GM18867 (cell line): ENCODE measurements at regions not wholly inside any gene's neighbourhood (a gene's known extent, or its start where the extent isn't known, plus 50 kb on each side); places are given as distances from the start of the nearest gene placed in this dataset.
"Not testable (repeated sequence)": the region's sequence is repeated elsewhere in the genome, so short reads cannot be mapped to it uniquely, and the experiment has no call there.

Experiments used
- ATAC-seq: cut with Tn5 transposase; IDR thresholded peaks from one replicate; pipeline ENCODE4 v1.9.1; 2021; ENCODE audit warnings: mild to moderate bottlenecking, moderate library complexity; ENCODE audit not compliant: unreplicated experiment

- ATAC-seq, result not testable (repeated sequence)
Measured at GRCh38 chr10:15921423-15921945, 61.2 kb upstream of the MINDY3 start.

- no peak for ATAC-seq
Measured at GRCh38 chr10:15931376-15931775, 71.1 kb upstream of the MINDY3 start.

- ATAC-seq, result not testable (repeated sequence)
Measured at GRCh38 chr10:15939543-15939942, 79.2 kb upstream of the MINDY3 start.

GRCh38 chr10:15943426-15943825 is 83.1 kb upstream of the MINDY3 start:
- no peak for ATAC-seq

DNA sequence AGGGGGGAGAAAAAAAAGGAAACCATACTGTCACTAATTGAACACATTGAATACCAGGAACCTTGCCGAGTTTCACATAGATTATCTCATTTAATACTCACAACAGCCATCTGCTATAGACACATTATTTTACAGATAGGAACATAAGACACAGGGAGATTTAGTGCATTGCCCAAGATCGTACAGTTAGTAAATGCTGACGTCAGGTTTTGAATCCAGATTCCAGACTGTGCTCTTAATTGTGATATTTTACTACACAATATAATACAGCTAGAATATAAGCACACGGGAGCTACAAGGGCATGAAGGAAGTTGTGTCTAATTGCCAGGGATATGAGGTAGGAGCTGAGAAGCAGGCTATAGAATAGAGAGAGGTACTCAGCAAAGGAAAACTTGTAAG is 93.9 kb upstream of the MINDY3 start:
- ATAC-seq, result no peak

GRCh38 chr10:15960277-15960676 is 100.0 kb upstream of the MINDY3 start:
- ATAC-seq, result no peak

DNA sequence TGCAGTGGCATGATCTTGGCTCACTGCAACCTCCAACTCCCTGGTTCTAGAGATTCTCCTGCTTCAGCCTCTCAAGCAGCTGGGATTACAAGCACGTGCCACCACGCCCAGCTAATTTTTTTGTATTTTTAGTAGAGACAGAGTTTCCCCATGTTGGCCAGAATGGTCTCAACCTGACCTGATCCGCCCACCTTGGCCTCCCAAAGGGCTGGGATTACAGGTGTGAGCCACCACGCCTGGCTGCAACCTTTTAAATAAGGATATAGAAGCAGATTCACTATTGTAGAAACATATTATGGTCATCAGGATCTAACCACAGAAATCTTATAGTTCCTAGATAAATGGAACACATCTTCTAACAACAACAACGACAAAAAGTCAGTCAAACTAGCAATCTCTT is 112.4 kb upstream of the MINDY3 start:
- not testable (repeated sequence) for ATAC-seq

GRCh38 chr10:15985690-15986089 is 125.4 kb upstream of the MINDY3 start:
- ATAC-seq, result no peak

DNA sequence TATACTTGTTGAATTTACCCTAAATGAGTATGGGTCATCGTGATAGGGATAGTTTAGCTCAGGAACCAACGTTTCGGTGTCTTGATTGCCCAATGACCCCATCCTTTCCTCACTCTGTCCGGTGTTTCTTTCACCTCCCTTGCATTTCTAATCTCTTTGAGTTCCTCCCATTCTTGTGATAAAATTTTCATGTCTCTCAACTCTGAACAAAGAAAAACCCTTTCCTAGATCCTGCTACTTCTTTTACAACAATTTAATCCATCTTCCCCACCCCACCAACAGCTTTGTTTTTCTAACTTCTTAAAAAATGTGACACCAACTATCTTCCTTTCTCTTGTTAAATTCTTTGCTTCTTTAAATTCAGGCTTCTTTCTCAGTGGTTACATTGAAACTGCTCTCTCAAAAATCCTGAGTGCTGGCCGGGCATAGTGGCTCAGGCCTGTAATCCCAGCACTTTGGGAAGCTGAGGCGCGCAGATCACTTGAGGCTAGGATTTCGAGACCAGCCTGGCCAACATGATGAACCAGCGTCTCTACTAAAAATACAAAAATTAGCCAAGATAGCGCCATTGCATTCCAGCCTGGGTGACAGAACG is 130.3 kb upstream of the MINDY3 start:
- no peak for ATAC-seq

- ATAC-seq, result no peak
Measured at GRCh38 chr10:15997313-15997712, 137.0 kb upstream of the MINDY3 start.

GRCh38 chr10:16001581-16001980 is 141.3 kb upstream of the MINDY3 start:
- ATAC-seq, result no peak

GRCh38 chr10:16009785-16010184 is 149.5 kb upstream of the MINDY3 start:
- ATAC-seq, result no peak

DNA sequence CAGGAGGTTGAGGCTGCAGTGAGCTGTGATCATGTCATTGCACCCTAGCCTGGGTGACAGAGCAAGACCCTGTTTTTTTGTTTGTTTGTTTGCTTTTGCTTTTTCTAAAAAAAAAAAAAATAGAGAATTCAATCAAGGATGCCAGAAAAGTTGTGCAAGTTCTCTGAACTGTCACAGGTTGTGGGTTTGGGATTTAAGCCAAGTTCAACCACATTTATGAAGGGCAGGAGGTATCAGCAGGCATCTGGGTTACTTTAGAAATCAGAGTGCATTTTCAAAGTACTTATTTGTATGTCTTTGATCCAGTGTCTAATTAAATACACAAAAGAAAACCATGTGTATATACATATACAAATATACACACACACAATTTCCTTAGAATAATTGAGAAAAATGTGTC is 151.2 kb upstream of the MINDY3 start:
- ATAC-seq, result no peak

DNA sequence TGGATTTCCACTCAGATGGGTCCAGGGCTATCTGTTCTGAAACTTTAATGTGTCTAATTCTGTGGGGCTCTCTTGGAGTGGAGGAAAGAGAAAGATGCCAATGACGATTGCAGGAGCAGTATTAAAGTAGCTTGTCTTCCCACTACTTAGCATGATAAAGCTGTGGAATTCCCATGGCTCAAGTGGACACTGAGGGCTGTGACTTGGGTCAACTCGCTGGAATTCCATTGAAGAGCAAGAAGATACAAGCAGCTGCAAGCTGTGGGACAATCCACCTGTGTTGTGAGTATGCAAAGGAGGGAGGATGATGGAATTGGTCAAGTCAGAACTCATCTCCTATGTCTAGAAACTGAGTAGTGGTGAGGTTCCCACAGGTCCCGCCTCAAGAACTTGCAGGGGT is 154.2 kb upstream of the MINDY3 start:
- ATAC-seq, result no peak

DNA sequence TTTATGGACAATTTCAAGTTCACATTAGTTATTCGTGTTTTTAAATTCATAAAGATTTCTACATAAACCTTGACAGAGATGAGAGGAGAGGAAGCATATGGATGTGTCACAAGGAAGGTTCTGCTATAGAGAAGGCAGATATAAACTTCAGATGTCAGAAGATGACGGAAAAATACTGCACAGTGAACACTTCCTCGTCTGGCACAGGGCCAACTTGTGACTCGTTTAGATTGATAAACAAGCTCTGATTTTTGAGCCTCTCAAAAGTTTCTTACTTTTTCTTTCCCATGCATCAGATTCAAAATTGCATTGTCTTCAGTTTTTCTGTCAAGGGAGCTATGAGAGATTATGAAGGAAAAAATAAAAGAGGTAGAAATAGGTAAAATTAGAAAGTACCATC is 156.4 kb upstream of the MINDY3 start:
- ATAC-seq, result no peak

DNA sequence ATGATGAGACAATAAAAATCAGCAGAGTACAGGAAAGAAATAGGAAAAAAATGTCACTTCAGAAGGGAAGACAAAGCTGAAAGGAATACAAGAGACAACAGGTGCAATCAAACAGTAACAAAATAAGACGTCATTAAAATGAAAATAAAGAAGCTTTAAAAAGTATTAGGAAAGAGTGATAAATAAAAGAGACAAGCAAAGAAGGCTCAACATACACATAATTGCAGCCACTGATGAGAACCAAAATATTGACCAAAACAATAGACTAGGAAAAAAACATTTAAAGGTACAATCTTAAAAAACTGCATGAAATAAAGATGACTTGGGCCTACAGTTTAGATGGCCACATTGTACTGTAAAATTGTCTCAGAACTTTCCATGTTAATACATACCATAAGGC is 160.5 kb upstream of the MINDY3 start:
- no peak for ATAC-seq

DNA sequence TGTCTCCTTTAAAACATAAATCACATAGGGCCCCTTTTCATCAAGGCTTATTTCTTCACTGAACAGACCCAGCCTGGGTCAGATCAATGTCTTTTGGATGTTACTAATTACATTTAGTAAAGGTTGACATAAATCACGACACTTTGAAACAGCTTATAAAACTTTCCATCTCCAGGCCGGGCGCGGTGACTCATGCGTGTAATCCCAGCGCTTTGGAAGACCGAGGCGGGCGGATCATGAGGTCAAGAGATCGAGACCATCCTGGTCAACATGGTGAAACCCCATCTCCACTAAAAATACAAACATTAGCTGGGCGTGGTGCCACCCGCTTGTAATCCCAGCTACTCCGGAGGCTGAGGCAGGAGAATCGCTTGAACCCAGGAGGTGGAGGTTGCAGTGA is 166.5 kb upstream of the MINDY3 start:
- ATAC-seq, result not testable (repeated sequence)

- no peak for ATAC-seq
Measured at GRCh38 chr10:16030562-16030961, 170.3 kb upstream of the MINDY3 start.

DNA sequence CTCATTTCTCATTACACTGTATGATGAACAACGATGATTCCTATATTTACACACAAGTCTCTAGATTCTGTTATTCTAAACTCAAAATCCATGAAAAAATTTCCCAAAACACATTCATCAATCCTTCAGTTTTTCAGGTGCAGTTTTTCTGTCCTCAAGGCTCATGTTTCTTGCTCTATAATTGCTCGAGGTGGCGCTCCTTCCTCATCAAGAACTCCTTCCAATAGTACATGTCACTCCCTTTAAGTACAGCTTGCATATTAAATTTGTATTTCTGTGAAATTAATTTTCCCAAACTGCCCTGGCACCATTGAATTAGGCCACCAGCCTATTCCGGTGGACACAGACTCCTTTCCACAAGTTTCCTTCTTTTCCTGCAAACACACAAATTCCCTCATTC is 188.7 kb upstream of the MINDY3 start:
- ATAC-seq, result no peak

- ATAC-seq, result no peak
Measured at GRCh38 chr10:16049782-16050181, 189.5 kb upstream of the MINDY3 start.

GRCh38 chr10:16063350-16063749 is 203.0 kb upstream of the MINDY3 start:
- ATAC-seq, result no peak

DNA sequence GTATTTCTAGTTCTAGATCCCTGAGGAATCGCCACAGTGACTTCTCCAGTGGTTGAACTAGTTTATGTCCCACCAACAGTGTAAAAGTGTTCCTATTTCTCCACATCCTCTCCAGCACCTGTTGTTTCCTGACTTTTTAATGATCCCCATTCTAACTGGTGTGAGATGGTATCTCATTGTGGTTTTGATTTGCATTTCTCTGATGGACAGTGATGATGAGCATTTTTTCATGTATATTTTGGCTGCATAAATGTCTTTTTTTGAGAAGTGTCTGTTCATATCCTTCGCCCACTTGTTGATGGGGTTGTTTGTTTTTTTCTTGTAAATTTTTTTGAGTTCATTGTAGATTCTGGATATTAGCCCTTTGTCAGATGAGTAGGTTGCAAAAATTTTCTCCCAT is 223.2 kb upstream of the MINDY3 start:
- not testable (repeated sequence) for ATAC-seq

- ATAC-seq, result no peak
Measured at GRCh38 chr10:16105082-16105481, 244.8 kb upstream of the MINDY3 start.
